K562 (cell line): ENCODE measurements at regions not wholly inside any gene's neighbourhood (a gene's known extent, or its start where the extent isn't known, plus 50 kb on each side); places are given as distances from the start of the nearest gene placed in this dataset.

Experiments
- ATAC-seq: fragments of 200-7000 bp; cut with Tn5 transposase; 3 replicates; pipeline ENCODE4 v1.9.1; 2020; ENCODE audit warnings: moderate library complexity
- BruUV-seq: library from RNA; stranded (reverse); fragments of 400-500 nt; replicated peaks from 2 replicates; lab custom pipeline; 2021; lab: Mats Ljungman, UMichigan
- CTCF ChIA-PET: fragments of 300-600 bp; formaldehyde crosslinking; extraction: SDS; loops from one replicate; lab custom pipeline; 2021; ENCODE audit warnings: low intra/inter-chr PET ratio; lab: Yijun Ruan, JAX
- POLR2A ChIA-PET: fragments of 300-600, 350-650 bp; sonication (Branson Sonifier 250); formaldehyde crosslinking; extraction: SDS; loops from one replicate; lab custom pipeline; 2021; ENCODE audit warnings: antibody characterized with exemption, inconsistent platforms; lab: Yijun Ruan, JAX
- DNase-seq, 4 experiments: peaks; one replicate each; pipeline versions ENCODE4 v3.0.0 to v3.0.0-alpha.2; 2011 to 2018; ENCODE audit warnings: low spot score in 3 of 4, mixed read lengths in 3 of 4; ENCODE audit errors: extremely low read depth in 1 of 4
- FAIRE-seq: peaks from 2 replicates; lab custom pipeline; 2011; peaks lifted over from hg19 to GRCh38; lab: Jason Lieb, UNC
- H2AFZ ChIP-seq: 2 replicates; pipeline ENCODE4 v1.6.0; 2011; ENCODE audit warnings: low read depth, low read length, control low read depth, inconsistent platforms
- H3K27ac ChIP-seq: fragments of 200-600 bp; 3 replicates; pipeline ENCODE4 v1.8.0; 2011; ENCODE audit warnings: low read depth, mild to moderate bottlenecking, control low read depth, inconsistent platforms, low read length, moderate library complexity, mixed read lengths; ENCODE audit errors: extremely low read depth
- H3K27me3 ChIP-seq, 2 experiments: fragments of 300-600 bp in 1 of 2; 2 replicates in 1 of 2; 3 replicates in 1 of 2; pipeline versions ENCODE4 v1.6.0 to v1.8.0; 2011; ENCODE audit warnings: inconsistent platforms in 2 of 2, low read length in 2 of 2, mild to moderate bottlenecking in 1 of 2, mixed read lengths in 1 of 2, moderate library complexity in 1 of 2; ENCODE audit not compliant: control insufficient read depth in 2 of 2, insufficient read depth in 2 of 2
- H3K36me3 ChIP-seq: fragments of 300-600 bp; 3 replicates; pipeline ENCODE4 v1.8.0; 2011; ENCODE audit warnings: mild to moderate bottlenecking, low read length, inconsistent platforms; ENCODE audit not compliant: control insufficient read depth, insufficient read depth
- H3K4me1 ChIP-seq, 2 experiments: fragments of 200-600 bp in 1 of 2; replicated peaks in 1 of 2; 2 replicates in 1 of 2; 3 replicates in 1 of 2; pipeline versions ENCODE4 v1.5.1 to v1.8.0; 2011; ENCODE audit warnings: inconsistent platforms in 2 of 2, low read length in 2 of 2, mild to moderate bottlenecking in 1 of 2, mixed read lengths in 1 of 2, moderate library complexity in 1 of 2; ENCODE audit not compliant: control insufficient read depth in 2 of 2, insufficient read depth in 2 of 2
- H3K4me2 ChIP-seq: 2 replicates; pipeline ENCODE4 v1.6.1; 2011; ENCODE audit warnings: low read length, control low read depth, inconsistent platforms, mixed read lengths; ENCODE audit not compliant: insufficient read depth
- H3K4me3 ChIP-seq: fragments of 200-600 bp; sonication (generic), shearing (Covaris generic); 2 replicates; pipeline ENCODE4 v1.5.1; 2016; ENCODE audit warnings: control low read depth, inconsistent platforms
- H3K79me2 ChIP-seq: fragments of 200-600 bp; 3 replicates; pipeline ENCODE4 v1.8.0; 2011; ENCODE audit warnings: low read length, inconsistent platforms; ENCODE audit not compliant: control insufficient read depth, insufficient read depth
- H3K9ac ChIP-seq, 2 experiments: 2 replicates each; pipeline versions ENCODE4 v1.6.0 to v1.6.1; 2011; ENCODE audit warnings: low read depth in 2 of 2, low read length in 2 of 2, control low read depth in 1 of 2, inconsistent platforms in 1 of 2, mild to moderate bottlenecking in 1 of 2, mixed read lengths in 1 of 2; ENCODE audit not compliant: insufficient read depth in 1 of 2
- H3K9me1 ChIP-seq: one replicate; pipeline ENCODE4 v1.6.0; 2011; ENCODE audit warnings: inconsistent platforms, mild to moderate bottlenecking, low read length, moderate library complexity; ENCODE audit not compliant: control insufficient read depth, insufficient read depth
- H3K9me3 ChIP-seq: replicated peaks from 2 replicates; pipeline ENCODE4 v1.5.1; 2011; ENCODE audit warnings: low read depth, low read length, inconsistent platforms; ENCODE audit not compliant: control insufficient read depth, insufficient read depth
- H4K20me1 ChIP-seq: replicated peaks from 2 replicates; pipeline ENCODE4 v1.6.1; 2011; ENCODE audit warnings: low read length, inconsistent platforms, mixed read lengths; ENCODE audit not compliant: control insufficient read depth, insufficient read depth
- ARID2 ChIP-seq: fragments of 450-650 bp; IDR thresholded peaks from 2 replicates; pipeline ENCODE4 v1.6.1; 2017; ENCODE audit warnings: antibody characterized with exemption, mild to moderate bottlenecking
- ATF6 ChIP-seq: sonication (generic); formaldehyde crosslinking; IDR thresholded peaks from 2 replicates; pipeline ENCODE4 v1.4.0; 2020; ENCODE audit warnings: mild to moderate bottlenecking, missing genetic modification reagents
- BACH1 ChIP-seq: fragments of 200-800 bp; sonication (Bioruptor generic); IDR thresholded peaks from 2 replicates; pipeline ENCODE4 v1.6.1; 2016; ENCODE audit warnings: missing genetic modification characterization, missing compliant biosample characterization
- BCL6 ChIP-seq: fragments of 250-450 bp; sonication (Bioruptor Pico); IDR thresholded peaks from 2 replicates; pipeline ENCODE4 v1.4.0; 2020
- BCOR ChIP-seq: fragments of 450-650 bp; IDR thresholded peaks from 2 replicates; pipeline ENCODE4 v1.6.1; 2016
- CBFB ChIP-seq: sonication (generic); formaldehyde crosslinking; IDR thresholded peaks from 2 replicates; pipeline ENCODE4 v1.4.0; 2020; ENCODE audit warnings: mild to moderate bottlenecking, missing genetic modification reagents
- CCAR2 ChIP-seq: fragments of 200-400 bp; formaldehyde crosslinking; IDR thresholded peaks from 2 replicates; pipeline ENCODE4 v1.6.1; 2017; ENCODE audit warnings: mild to moderate bottlenecking, low read depth, low read length
- CHAMP1 ChIP-seq: fragments of 450-650 bp; IDR thresholded peaks from 2 replicates; pipeline ENCODE4 v1.6.1; 2016; ENCODE audit warnings: mild to moderate bottlenecking
- CHD2 ChIP-seq: IDR thresholded peaks from 2 replicates; pipeline ENCODE4 v1.6.1; 2011; ENCODE audit warnings: low read depth, low read length
- E2F1 ChIP-seq: sonication (generic); formaldehyde crosslinking; IDR thresholded peaks from 2 replicates; pipeline ENCODE4 v1.8.1; 2023; ENCODE audit warnings: mild to moderate bottlenecking, missing genetic modification reagents, moderate library complexity
- FOXJ3 ChIP-seq: sonication (generic); formaldehyde crosslinking; IDR thresholded peaks from 2 replicates; pipeline ENCODE4 v1.4.0; 2020; ENCODE audit warnings: mild to moderate bottlenecking, missing genetic modification reagents
- MCM5 ChIP-seq: fragments of 450-650 bp; IDR thresholded peaks from 2 replicates; pipeline ENCODE4 v1.6.1; 2016; ENCODE audit warnings: low read depth
- MECOM ChIP-seq: fragments of 250-450 bp; sonication (Bioruptor Pico); IDR thresholded peaks from 2 replicates; pipeline ENCODE4 v1.8.0; 2022; ENCODE audit warnings: inconsistent platforms
- NCOA6 ChIP-seq: fragments of 450-650 bp; IDR thresholded peaks from 2 replicates; pipeline ENCODE4 v1.6.1; 2017; ENCODE audit warnings: mild to moderate bottlenecking
- NCOR1 ChIP-seq: fragments of 450-650 bp; IDR thresholded peaks from 2 replicates; pipeline ENCODE4 v1.6.1; 2016; ENCODE audit warnings: mild to moderate bottlenecking, moderate library complexity
- RB1 ChIP-seq: fragments of 450-650 bp; IDR thresholded peaks from 2 replicates; pipeline ENCODE4 v1.6.1; 2017; ENCODE audit warnings: low read depth, mild to moderate bottlenecking
- SRF ChIP-seq, 2 experiments: fragments of 250-450, 450-650 bp in 1 of 2; sonication (Bioruptor Pico) in 1 of 2; sonication (generic) in 1 of 2; formaldehyde crosslinking; IDR thresholded peaks; 2 replicates each; pipeline versions ENCODE4 v1.5.0 to v1.5.1; 2020 to 2022; ENCODE audit warnings: mild to moderate bottlenecking in 1 of 2, missing genetic modification reagents in 1 of 2
- STAG1 ChIP-seq: sonication (generic); formaldehyde crosslinking; IDR thresholded peaks from 2 replicates; pipeline ENCODE4 v1.5.0; 2020; ENCODE audit warnings: missing genetic modification reagents, borderline replicate concordance
- U2AF2 ChIP-seq: fragments of 200-400 bp; formaldehyde crosslinking; optimal IDR thresholded peaks from 2 replicates; pipeline ENCODE3; 2017; ENCODE audit warnings: low read depth, mild to moderate bottlenecking, low read length
- WGBS: fragments of 100-300 bp; shearing (Covaris generic); methylation state at CpG from one replicate; pipeline ENCODE4 v1.1.6; 2016; ENCODE audit warnings: low coverage, mixed read lengths; ENCODE audit not compliant: insufficient coverage; ENCODE audit errors: missing lambda C conversion rate; 5-methylcytosine and 5-hydroxymethylcytosine counted together
- in situ Hi-C: fragments of 300-500 bp; cut with MboI; formaldehyde crosslinking; loops from 4 replicates; pipeline ENCODE4 v1.15.0; 2018; ENCODE audit warnings: inconsistent platforms, mixed read lengths
- intact Hi-C: fragments of 100-400 bp; cut with micrococcal nuclease; formaldehyde crosslinking; loops from 2 replicates; pipeline ENCODE4 v1.14.2; 2022
- TF ChIP-seq, protein P1 (sequence below): fragments of 250-450 bp; sonication (Bioruptor Pico); IDR thresholded peaks from 2 replicates; pipeline ENCODE4 v1.9.0; 2021; ENCODE audit warnings: mild to moderate bottlenecking

GRCh38 chr2:65498396-65498795 is 66.0 kb upstream of the SPRED2 start:
- intact Hi-C loops, result no loop called here
- no peak for TF ChIP-seq SRF (CRISPR knock-in tag; IDR thresholded peaks at IDR 0.05)
- no peak for TF ChIP-seq CHAMP1
- TF ChIP-seq BCOR, result no peak
- TF ChIP-seq BCL6 (CRISPR knock-in tag), result no peak
- no peak for TF ChIP-seq U2AF2
- no peak for TF ChIP-seq ATF6
- no peak for TF ChIP-seq CHD2
- no peak for TF ChIP-seq FOXJ3 (CRISPR knock-in tag)
- TF ChIP-seq, protein P1, sequence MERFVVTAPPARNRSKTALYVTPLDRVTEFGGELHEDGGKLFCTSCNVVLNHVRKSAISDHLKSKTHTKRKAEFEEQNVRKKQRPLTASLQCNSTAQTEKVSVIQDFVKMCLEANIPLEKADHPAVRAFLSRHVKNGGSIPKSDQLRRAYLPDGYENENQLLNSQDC (CRISPR knock-in tag), result no peak
- TF ChIP-seq NCOR1, result no peak
- TF ChIP-seq MECOM (CRISPR knock-in tag), result no peak
- TF ChIP-seq CCAR2, result no peak
- no peak for TF ChIP-seq ARID2
- TF ChIP-seq STAG1 (CRISPR knock-in tag), result no peak
- no peak for TF ChIP-seq E2F1 (CRISPR knock-in tag)
- TF ChIP-seq NCOA6, result no peak
- TF ChIP-seq MCM5, result no peak
- TF ChIP-seq BACH1 (tag), result no peak
- TF ChIP-seq CBFB (CRISPR knock-in tag), result no peak
- no peak for TF ChIP-seq RB1
- TF ChIP-seq, all 486 proteins: peak for 0
- Histone ChIP-seq H3K9me3 (no peaks in the 10 kb centered on the region), H3K4me2 (no peak overlapping the region), H3K36me3 (no peaks in the 10 kb centered on the region), H3K27me3 (no peaks in the 10 kb centered on the region), H3K4me1 (peaks cover 0 to 8% of the 10 kb centered on the region in 2 experiments; a peak in 1 of 5 replicates), H2AFZ (no peak overlapping the region), H3K9ac (no peak overlapping the region), H3K9me1 (no peaks in the 10 kb centered on the region), H3K79me2 (no peaks in the 10 kb centered on the region), H3K4me3 (no peak overlapping the region), H4K20me1 (no peaks in the 10 kb centered on the region), H3K27ac (no peak overlapping the region)
- ChIA-PET POLR2A (interaction anchor here (0.6 kb wide), 1 partner anchor 72 kb away, joined by 3 read pairs; no protein-coding TSS in a partner anchor), CTCF (no interaction called here)
- ATAC-seq (no peak), FAIRE-seq (no peak), DNase-seq (no peak)
- WGBS, result 36% methylated on average over 4 of the region's 4 CpGs
- in situ Hi-C loops, result no loop called here
- BruUV-seq, result no TSS peak
